HEK293T (cell line): ENCODE measurements at regions not wholly inside any gene's neighbourhood (a gene's known extent, or its start where the extent isn't known, plus 50 kb on each side); places are given as distances from the start of the nearest gene placed in this dataset.

Source experiments
- L3MBTL2 ChIP-seq: fragments of 450-650 bp; conservative IDR thresholded peaks from 2 replicates; pipeline ENCODE4 v1.6.1; 2016; ENCODE audit warnings: mild to moderate bottlenecking
- SUZ12 ChIP-seq: fragments of 450-650 bp; IDR thresholded peaks from 2 replicates; pipeline ENCODE4 v1.6.1; 2016; ENCODE audit warnings: mild to moderate bottlenecking

- TF ChIP-seq SUZ12 (no peak), L3MBTL2 (no peak)
These were observed 191.0 kb downstream of the IRX2 start for GRCh38 chr5:2560435-2560834.
